C4-2B (cell line): ENCODE measurements at regions not wholly inside any gene's neighbourhood (a gene's known extent, or its start where the extent isn't known, plus 50 kb on each side); places are given as distances from the start of the nearest gene placed in this dataset.

ENCODE experiments used
- H3K27ac ChIP-seq: fragments of 450-650 bp; 2 replicates; pipeline ENCODE4 v1.5.1; 2017
- CTCF ChIP-seq: fragments of 450-650 bp; conservative IDR thresholded peaks from 2 replicates; pipeline ENCODE4 v1.5.1; 2017; ENCODE audit warnings: mild to moderate bottlenecking
- ZFX ChIP-seq: fragments of 450-650 bp; IDR thresholded peaks from 2 replicates; pipeline ENCODE4 v1.6.1; 2017

GRCh38 chr6:1081551-1082284 is 230.2 kb upstream of the FOXQ1 start:
- no peak overlapping the region for H3K27ac ChIP-seq
- TF ChIP-seq CTCF = no peak
- TF ChIP-seq ZFX = no peak

GRCh38 chr6:1080453-1081337 is 231.2 kb upstream of the FOXQ1 start:
- TF ChIP-seq ZFX (no peak), CTCF (no peak)
- H3K27ac ChIP-seq = no peak overlapping the region

GRCh38 chr6:1079525-1079924 is 232.4 kb upstream of the FOXQ1 start:
- no peak overlapping the region for H3K27ac ChIP-seq
- TF ChIP-seq CTCF (no peak), ZFX (no peak)

- TF ChIP-seq CTCF = no peak
- TF ChIP-seq ZFX = no peak
- H3K27ac ChIP-seq = no peak overlapping the region
These were observed 234.2 kb upstream of the FOXQ1 start for GRCh38 chr6:1077478-1078416.

GRCh38 chr6:1076531-1077459 is 235.1 kb upstream of the FOXQ1 start:
- H3K27ac ChIP-seq = no peak overlapping the region
- TF ChIP-seq CTCF = no peak
- no peak for TF ChIP-seq ZFX

GRCh38 chr6:1075880-1076279 is 236.0 kb upstream of the FOXQ1 start:
- TF ChIP-seq CTCF (no peak), ZFX (no peak)
- H3K27ac ChIP-seq = no peak overlapping the region
